Activated naive CD4-positive, alpha-beta T cell treated with anti-CD3 and anti-CD28 coated beads for 36 hours (primary cell): ENCODE measurements at regions not wholly inside any gene's neighbourhood (a gene's known extent, or its start where the extent isn't known, plus 50 kb on each side); places are given as distances from the start of the nearest gene placed in this dataset.

Experiments
- CTCF ChIA-PET: fragments of 350-600 bp; sonication (Branson Sonifier 250); formaldehyde crosslinking; loops from one replicate; lab custom pipeline; 2021; ENCODE audit warnings: antibody characterized with exemption; lab: Charles Lee
- DNase-seq: peaks from one replicate; pipeline ENCODE4 v3.0.0-alpha.2; 2020
- H3K27ac Mint-ChIP-seq: one replicate; pipeline ENCODE4 v1.8.0; 2021; ENCODE audit warnings: mild to moderate bottlenecking, mixed read lengths
- H3K27me3 Mint-ChIP-seq: one replicate; pipeline ENCODE4 v1.8.0; 2021; ENCODE audit warnings: low read depth, mixed read lengths
- H3K36me3 Mint-ChIP-seq: one replicate; pipeline ENCODE4 v1.8.0; 2021; ENCODE audit warnings: low read depth, mixed read lengths
- H3K4me1 Mint-ChIP-seq: one replicate; pipeline ENCODE4 v1.8.0; 2021; ENCODE audit warnings: low read depth, mixed read lengths
- H3K4me3 Mint-ChIP-seq: one replicate; pipeline ENCODE4 v1.8.0; 2021; ENCODE audit warnings: mild to moderate bottlenecking, moderate library complexity, mixed read lengths
- H3K9me3 Mint-ChIP-seq: one replicate; pipeline ENCODE4 v1.8.0; 2021; ENCODE audit warnings: mixed read lengths
- intact Hi-C: fragments of 100-400 bp; cut with micrococcal nuclease; formaldehyde crosslinking; loops from one replicate; pipeline ENCODE4 v1.15.1; 2023

- intact Hi-C loops, result no loop called here
- peaks cover 3% of the 10 kb centered on the region for H3K4me1 Mint-ChIP-seq
- H3K9me3 Mint-ChIP-seq, result peaks cover 2% of the 10 kb centered on the region
- no peaks in the 10 kb centered on the region for H3K27me3 Mint-ChIP-seq
- no peaks in the 10 kb centered on the region for H3K36me3 Mint-ChIP-seq
- no peak for DNase-seq
- H3K27ac Mint-ChIP-seq, result no peak overlapping the region
- no peak overlapping the region for H3K4me3 Mint-ChIP-seq
- CTCF ChIA-PET, result no interaction called here
These were observed 160.6 kb upstream of the GATB start for GRCh38 chr4:151921386-151921785.

- CTCF ChIA-PET, result no interaction called here
- intact Hi-C loops, result no loop called here
- Mint-ChIP-seq H3K4me3 (no peak overlapping the region), H3K27ac (no peak overlapping the region), H3K27me3 (no peaks in the 10 kb centered on the region), H3K9me3 (peaks cover 3% of the 10 kb centered on the region), H3K36me3 (no peaks in the 10 kb centered on the region), H3K4me1 (peaks cover under 1% of the 10 kb centered on the region)
- no peak for DNase-seq
These were observed 156.4 kb upstream of the GATB start for GRCh38 chr4:151917145-151917734.

- CTCF ChIA-PET, result interaction anchor here (0.6 kb wide), 1 partner anchor 292 kb away, joined by 3 read pairs; no protein-coding TSS in a partner anchor
- H3K9me3 Mint-ChIP-seq, result peaks cover 3% of the 10 kb centered on the region
- no peak overlapping the region for H3K27ac Mint-ChIP-seq
- DNase-seq, result no peak
- intact Hi-C loops, result no loop called here
- H3K36me3 Mint-ChIP-seq, result no peaks in the 10 kb centered on the region
- no peaks in the 10 kb centered on the region for H3K4me1 Mint-ChIP-seq
- H3K4me3 Mint-ChIP-seq, result no peak overlapping the region
- no peaks in the 10 kb centered on the region for H3K27me3 Mint-ChIP-seq
These were observed 151.8 kb upstream of the GATB start for GRCh38 chr4:151912632-151913031.

GRCh38 chr4:151911970-151912369, 151.2 kb upstream of the GATB start:
- intact Hi-C loops, result no loop called here
- H3K27ac Mint-ChIP-seq, result no peak overlapping the region
- CTCF ChIA-PET, result no interaction called here

GRCh38 chr4:151908734-151909497, 148.1 kb upstream of the GATB start:
- Mint-ChIP-seq H3K4me1 (no peaks in the 10 kb centered on the region), H3K36me3 (no peaks in the 10 kb centered on the region), H3K9me3 (peaks cover under 1% of the 10 kb centered on the region), H3K27ac (no peak overlapping the region), H3K27me3 (no peaks in the 10 kb centered on the region), H3K4me3 (no peak overlapping the region)
- CTCF ChIA-PET, result interaction anchor here (0.6 to 1.4 kb wide), 3 partner anchors 19 to 43 kb away, joined by 3 to 4 read pairs (median 3); no protein-coding TSS in a partner anchor
- DNase-seq, result no peak
- intact Hi-C loops, result no loop called here

More at GRCh38 chr4:151911970-151912369, 151.2 kb upstream of the GATB start:
- no peaks in the 10 kb centered on the region for H3K36me3 Mint-ChIP-seq
- H3K4me3 Mint-ChIP-seq, result no peak overlapping the region
- peaks cover 3% of the 10 kb centered on the region for H3K9me3 Mint-ChIP-seq
- H3K4me1 Mint-ChIP-seq, result no peaks in the 10 kb centered on the region
- no peak for DNase-seq
- H3K27me3 Mint-ChIP-seq, result no peaks in the 10 kb centered on the region

- DNase-seq, result no peak
- intact Hi-C loops, result no loop called here
- Mint-ChIP-seq H3K4me1 (no peaks in the 10 kb centered on the region), H3K36me3 (no peaks in the 10 kb centered on the region), H3K27me3 (no peaks in the 10 kb centered on the region), H3K9me3 (peaks cover 3% of the 10 kb centered on the region), H3K4me3 (no peak overlapping the region), H3K27ac (no peak overlapping the region)
- CTCF ChIA-PET, result interaction anchor here (1.2 kb wide), 1 partner anchor 43 kb away, joined by 4 read pairs; no protein-coding TSS in a partner anchor
These were observed 147.4 kb upstream of the GATB start for GRCh38 chr4:151908201-151908600.

- intact Hi-C loops, result no loop called here
- no peaks in the 10 kb centered on the region for H3K4me1 Mint-ChIP-seq
- H3K4me3 Mint-ChIP-seq, result no peak overlapping the region
- H3K27me3 Mint-ChIP-seq, result no peaks in the 10 kb centered on the region
- H3K9me3 Mint-ChIP-seq, result peaks cover 18% of the 10 kb centered on the region
- CTCF ChIA-PET, result no interaction called here
- H3K36me3 Mint-ChIP-seq, result peaks cover 3% of the 10 kb centered on the region
- H3K27ac Mint-ChIP-seq, result no peak overlapping the region
- DNase-seq, result no peak
These were observed 145.6 kb upstream of the GATB start for GRCh38 chr4:151906438-151906837.

- Mint-ChIP-seq H3K4me1 (no peaks in the 10 kb centered on the region), H3K9me3 (peaks cover 20% of the 10 kb centered on the region), H3K4me3 (no peak overlapping the region), H3K27ac (no peak overlapping the region), H3K27me3 (no peaks in the 10 kb centered on the region), H3K36me3 (peaks cover 3% of the 10 kb centered on the region)
- DNase-seq, result no peak
- intact Hi-C loops, result no loop called here
- CTCF ChIA-PET, result no interaction called here
These were observed 144.4 kb upstream of the GATB start for GRCh38 chr4:151905197-151905596.

- H3K9me3 Mint-ChIP-seq, result peaks cover 20% of the 10 kb centered on the region
- H3K36me3 Mint-ChIP-seq, result peaks cover 3% of the 10 kb centered on the region
- H3K27ac Mint-ChIP-seq, result no peak overlapping the region
These were observed 140.8 kb upstream of the GATB start for GRCh38 chr4:151901631-151902030.

GRCh38 chr4:151896880-151897279, 136.1 kb upstream of the GATB start:
- peaks cover 6% of the 10 kb centered on the region for H3K9me3 Mint-ChIP-seq
- no peak overlapping the region for H3K4me3 Mint-ChIP-seq
- H3K27ac Mint-ChIP-seq, result no peak overlapping the region
- intact Hi-C loops, result no loop called here
- H3K4me1 Mint-ChIP-seq, result no peaks in the 10 kb centered on the region
- CTCF ChIA-PET, result no interaction called here
- DNase-seq, result no peak
- no peaks in the 10 kb centered on the region for H3K36me3 Mint-ChIP-seq
- H3K27me3 Mint-ChIP-seq, result no peaks in the 10 kb centered on the region

More at GRCh38 chr4:151901631-151902030, 140.8 kb upstream of the GATB start:
- DNase-seq, result no peak
- no peaks in the 10 kb centered on the region for H3K4me1 Mint-ChIP-seq
- no peak overlapping the region for H3K4me3 Mint-ChIP-seq
- H3K27me3 Mint-ChIP-seq, result no peaks in the 10 kb centered on the region
- CTCF ChIA-PET, result no interaction called here
- intact Hi-C loops, result no loop called here

- no peak for DNase-seq
- no peaks in the 10 kb centered on the region for H3K36me3 Mint-ChIP-seq
- H3K27ac Mint-ChIP-seq, result no peak overlapping the region
- CTCF ChIA-PET, result no interaction called here
- H3K27me3 Mint-ChIP-seq, result no peaks in the 10 kb centered on the region
- intact Hi-C loops, result no loop called here
- no peaks in the 10 kb centered on the region for H3K9me3 Mint-ChIP-seq
- no peaks in the 10 kb centered on the region for H3K4me1 Mint-ChIP-seq
- no peak overlapping the region for H3K4me3 Mint-ChIP-seq
These were observed 134.9 kb upstream of the GATB start for GRCh38 chr4:151895671-151896070.

GRCh38 chr4:151894246-151894645, 133.4 kb upstream of the GATB start:
- DNase-seq, result no peak
- no peaks in the 10 kb centered on the region for H3K27me3 Mint-ChIP-seq
- H3K4me1 Mint-ChIP-seq, result no peaks in the 10 kb centered on the region
- CTCF ChIA-PET, result no interaction called here
- no peak overlapping the region for H3K4me3 Mint-ChIP-seq
- no peaks in the 10 kb centered on the region for H3K9me3 Mint-ChIP-seq
- H3K36me3 Mint-ChIP-seq, result no peaks in the 10 kb centered on the region
- no peak overlapping the region for H3K27ac Mint-ChIP-seq
- intact Hi-C loops, result no loop called here
